HCT116 (cell line): ENCODE measurements at regions not wholly inside any gene's neighbourhood (a gene's known extent, or its start where the extent isn't known, plus 50 kb on each side); places are given as distances from the start of the nearest gene placed in this dataset.

Experiments used
- ATAC-seq: fragments of 200-7000 bp; cut with Tn5 transposase; 2 replicates; pipeline ENCODE4 v1.9.1; 2020; ENCODE audit warnings: mild to moderate bottlenecking, moderate library complexity
- BruUV-seq: library from RNA; stranded (reverse); fragments of 400-500 nt; replicated peaks from 2 replicates; lab custom pipeline; 2021; lab: Mats Ljungman, UMichigan
- CTCF ChIA-PET: fragments of 300-600 bp; sonication (Branson Sonifier 250); formaldehyde crosslinking; loops from one replicate; lab custom pipeline; 2021; ENCODE audit warnings: antibody characterized with exemption; lab: Charles Lee
- POLR2A ChIA-PET: fragments of 300-600, 350-600 bp; sonication (Branson Sonifier 250); formaldehyde crosslinking; loops from one replicate; lab custom pipeline; 2021; ENCODE audit warnings: antibody characterized with exemption; lab: Charles Lee
- RAD21 ChIA-PET, 2 experiments: fragments of 300-600 bp; sonication (Branson Sonifier 250); formaldehyde crosslinking; loops; one replicate each; lab custom pipeline; 2023; ENCODE audit warnings: low total read pairs in 2 of 2; ENCODE audit not compliant: uncharacterized antibody in 2 of 2, unreplicated experiment in 2 of 2, low non-redundant PET in 1 of 2; lab: Charles Lee
- DNase-seq: peaks from one replicate; pipeline ENCODE4 v3.0.0-alpha.2; 2010; ENCODE audit warnings: low read depth, low spot score
- H2AFZ ChIP-seq: fragments of 200-600 bp; shearing (Covaris generic), sonication (generic); 2 replicates; pipeline ENCODE4 v1.6.1; 2017; ENCODE audit warnings: low read depth, mixed run types, mixed read lengths, antibody characterized with exemption, low read length; ENCODE audit not compliant: poor library complexity, severe bottlenecking
- H3K27ac ChIP-seq: 2 replicates; pipeline ENCODE4 v1.5.1; 2012; ENCODE audit warnings: low read depth, low read length
- H3K27me3 ChIP-seq: fragments of 200-600 bp; sonication (generic); 2 replicates; pipeline ENCODE4 v1.6.1; 2016; ENCODE audit warnings: mixed run types, low read length, mixed read lengths; ENCODE audit not compliant: insufficient read depth
- H3K36me3 ChIP-seq, 2 experiments: fragments of 200-500 bp in 1 of 2; fragments of 200-600 bp in 1 of 2; sonication (Bioruptor generic) in 1 of 2; sonication (generic) in 1 of 2; 2 replicates each; pipeline versions ENCODE4 v1.5.1 to v1.6.1; 2014 to 2016; ENCODE audit warnings: low read length in 2 of 2, inconsistent platforms in 1 of 2, mixed read lengths in 1 of 2, mixed run types in 1 of 2; ENCODE audit not compliant: insufficient read depth in 2 of 2, control insufficient read depth in 1 of 2
- H3K4me1 ChIP-seq, 2 experiments: fragments of 200-600 bp in 1 of 2; sonication (generic) in 1 of 2; 2 replicates each; pipeline versions ENCODE4 v1.5.1 to v1.6.1; 2012 to 2017; ENCODE audit warnings: low read length in 2 of 2, inconsistent platforms in 1 of 2, mild to moderate bottlenecking in 1 of 2, mixed read lengths in 1 of 2, mixed run types in 1 of 2, moderate library complexity in 1 of 2; ENCODE audit not compliant: insufficient read depth in 2 of 2, control insufficient read depth in 1 of 2
- H3K4me2 ChIP-seq: fragments of 200-600 bp; sonication (generic); 2 replicates; pipeline ENCODE4 v1.6.1; 2017; ENCODE audit warnings: mixed run types, low read length, mixed read lengths
- H3K4me3 ChIP-seq, 2 experiments: fragments of 200-600 bp in 1 of 2; sonication (generic) in 1 of 2; replicated peaks in 1 of 2; 2 replicates each; pipeline ENCODE4 v1.5.1; 2011 to 2016; ENCODE audit warnings: low read length in 2 of 2, control low read depth in 1 of 2, low read depth in 1 of 2, mild to moderate bottlenecking in 1 of 2, mixed read lengths in 1 of 2, mixed run types in 1 of 2
- H3K79me2 ChIP-seq: fragments of 200-600 bp; sonication (generic); 2 replicates; pipeline ENCODE4 v1.6.1; 2017; ENCODE audit warnings: mild to moderate bottlenecking, mixed run types, low read length, moderate library complexity, mixed read lengths; ENCODE audit not compliant: insufficient read depth
- H3K9ac ChIP-seq: fragments of 200-600 bp; sonication (generic); 2 replicates; pipeline ENCODE4 v1.6.1; 2016; ENCODE audit warnings: low read length, mixed read lengths
- H3K9me2 ChIP-seq: fragments of 200-600 bp; sonication (generic), shearing (Covaris generic); 2 replicates; pipeline ENCODE4 v1.6.1; 2017; ENCODE audit warnings: mixed run types, mild to moderate bottlenecking, moderate library complexity; ENCODE audit not compliant: insufficient read depth
- H3K9me3 ChIP-seq, 2 experiments: fragments of 200-500 bp in 1 of 2; fragments of 200-600 bp in 1 of 2; sonication (Bioruptor generic) in 1 of 2; sonication (generic) in 1 of 2; 2 replicates each; pipeline ENCODE4 v1.6.1; 2014 to 2017; ENCODE audit warnings: low read length in 2 of 2, mixed read lengths in 2 of 2, inconsistent platforms in 1 of 2, low read depth in 1 of 2, mild to moderate bottlenecking in 1 of 2, mixed run types in 1 of 2, moderate library complexity in 1 of 2; ENCODE audit not compliant: control insufficient read depth in 1 of 2, insufficient read depth in 1 of 2
- H4K20me1 ChIP-seq: fragments of 200-600 bp; sonication (generic), shearing (Covaris generic); 2 replicates; pipeline ENCODE4 v1.6.1; 2017; ENCODE audit warnings: mixed run types, mild to moderate bottlenecking, moderate library complexity; ENCODE audit not compliant: insufficient read depth
- ATF3 ChIP-seq: IDR thresholded peaks from 2 replicates; pipeline ENCODE4 v1.6.1; 2012
- CBX3 ChIP-seq: IDR thresholded peaks from 2 replicates; pipeline ENCODE4 v1.6.1; 2012; ENCODE audit warnings: low read depth
- EZH2 ChIP-seq: fragments of 200-600 bp; sonication (generic); IDR thresholded peaks from 2 replicates; pipeline ENCODE4 v1.6.1; 2017; ENCODE audit warnings: antibody characterized with exemption, mixed run types
- POLR2AphosphoS5 ChIP-seq: IDR thresholded peaks from 2 replicates; pipeline ENCODE4 v1.6.1; 2011; ENCODE audit warnings: mild to moderate bottlenecking, low read depth, low read length, moderate library complexity
- REST ChIP-seq: IDR thresholded peaks from 2 replicates; pipeline ENCODE4 v1.6.1; 2012; ENCODE audit warnings: low read depth
- ZFX ChIP-seq: fragments of 450-650 bp; IDR thresholded peaks from 2 replicates; pipeline ENCODE4 v1.6.1; 2017
- intact Hi-C: fragments of 100-400 bp; cut with micrococcal nuclease; formaldehyde crosslinking; loops from 2 replicates; pipeline ENCODE4 v1.10.0; 2022
- TF ChIP-seq, protein P1 (sequence below), 3 experiments: fragments of 200-600 bp in 1 of 3; sonication (generic) in 1 of 3; IDR thresholded peaks in 2 of 3; conservative IDR thresholded peaks in 1 of 3; 2 replicates each; pipeline ENCODE4 v1.5.1; 2012 to 2017; ENCODE audit warnings: low read depth in 2 of 3, low read length in 2 of 3, antibody characterized with exemption in 1 of 3, borderline replicate concordance in 1 of 3, control low read depth in 1 of 3, mild to moderate bottlenecking in 1 of 3, mixed read lengths in 1 of 3, mixed run types in 1 of 3, moderate library complexity in 1 of 3; ENCODE audit not compliant: insufficient read depth in 1 of 3
- TF ChIP-seq, protein P2 (sequence below): IDR thresholded peaks from 2 replicates; pipeline ENCODE4 v1.6.1; 2011; ENCODE audit warnings: mild to moderate bottlenecking, low read length, moderate library complexity; ENCODE audit not compliant: insufficient replicate concordance; ENCODE audit errors: extremely low read depth

DNA sequence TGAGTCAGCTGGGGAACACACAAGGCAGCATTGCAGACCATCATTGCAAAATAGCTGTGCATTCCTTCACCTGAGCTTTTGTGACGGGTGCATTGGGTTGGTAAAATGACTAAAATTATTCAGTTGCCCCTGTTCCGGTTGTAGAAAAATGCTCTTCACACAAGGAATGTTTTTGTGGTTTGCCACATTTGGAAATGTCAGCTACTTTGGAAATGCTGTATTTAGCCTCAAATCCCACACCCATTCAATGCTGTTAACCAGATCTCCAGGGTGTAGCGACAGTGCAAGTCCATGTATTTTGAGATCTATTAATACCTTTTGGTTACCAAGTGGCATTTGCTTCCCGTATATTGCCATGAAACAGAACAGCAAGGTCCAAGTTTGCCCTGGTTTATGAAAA is 201.2 kb downstream of the FOXA2 start:
- intact Hi-C loops = no loop called here
- CTCF ChIA-PET = interaction anchor here (1.0 kb wide), 1 partner anchor 204 kb away, joined by 5 read pairs; no protein-coding TSS in a partner anchor
- ATAC-seq (no peak), DNase-seq (no peak)
- H3K27me3 ChIP-seq = no peaks in the 10 kb centered on the region
- no peak overlapping the region for H3K4me2 ChIP-seq
- H3K9ac ChIP-seq = no peak overlapping the region
- H3K9me2 ChIP-seq = no peaks in the 10 kb centered on the region
- no peak overlapping the region for H3K4me3 ChIP-seq
- BruUV-seq = no TSS peak
- H3K4me1 ChIP-seq = peaks cover 7 to 28% of the 10 kb centered on the region in 2 experiments
- POLR2A ChIA-PET = no interaction called here
- no peaks in the 10 kb centered on the region for H4K20me1 ChIP-seq
- RAD21 ChIA-PET = interaction anchor here in 1 of 2 experiments (1.0 kb wide), 1 partner anchor 302 kb away, joined by 3 read pairs; no protein-coding TSS in a partner anchor
- H3K36me3 ChIP-seq = no peaks in the 10 kb centered on the region
- H2AFZ ChIP-seq = no peak overlapping the region
- no peaks in the 10 kb centered on the region for H3K79me2 ChIP-seq
- no peak overlapping the region for H3K27ac ChIP-seq
- TF ChIP-seq ATF3 = no peak
- TF ChIP-seq, protein P1, sequence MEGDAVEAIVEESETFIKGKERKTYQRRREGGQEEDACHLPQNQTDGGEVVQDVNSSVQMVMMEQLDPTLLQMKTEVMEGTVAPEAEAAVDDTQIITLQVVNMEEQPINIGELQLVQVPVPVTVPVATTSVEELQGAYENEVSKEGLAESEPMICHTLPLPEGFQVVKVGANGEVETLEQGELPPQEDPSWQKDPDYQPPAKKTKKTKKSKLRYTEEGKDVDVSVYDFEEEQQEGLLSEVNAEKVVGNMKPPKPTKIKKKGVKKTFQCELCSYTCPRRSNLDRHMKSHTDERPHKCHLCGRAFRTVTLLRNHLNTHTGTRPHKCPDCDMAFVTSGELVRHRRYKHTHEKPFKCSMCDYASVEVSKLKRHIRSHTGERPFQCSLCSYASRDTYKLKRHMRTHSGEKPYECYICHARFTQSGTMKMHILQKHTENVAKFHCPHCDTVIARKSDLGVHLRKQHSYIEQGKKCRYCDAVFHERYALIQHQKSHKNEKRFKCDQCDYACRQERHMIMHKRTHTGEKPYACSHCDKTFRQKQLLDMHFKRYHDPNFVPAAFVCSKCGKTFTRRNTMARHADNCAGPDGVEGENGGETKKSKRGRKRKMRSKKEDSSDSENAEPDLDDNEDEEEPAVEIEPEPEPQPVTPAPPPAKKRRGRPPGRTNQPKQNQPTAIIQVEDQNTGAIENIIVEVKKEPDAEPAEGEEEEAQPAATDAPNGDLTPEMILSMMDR (IDR thresholded peaks at IDR 0.05 in 2 of 3, conservative IDR thresholded peaks at IDR 0.05 in 1 of 3; ENCODE audit: borderline replicate concordance in 1 of 3, insufficient read depth in 1 of 3, low read depth in 2 of 3, low read length in 2 of 3) = no peak
- no peak for TF ChIP-seq EZH2
- TF ChIP-seq, protein P2, sequence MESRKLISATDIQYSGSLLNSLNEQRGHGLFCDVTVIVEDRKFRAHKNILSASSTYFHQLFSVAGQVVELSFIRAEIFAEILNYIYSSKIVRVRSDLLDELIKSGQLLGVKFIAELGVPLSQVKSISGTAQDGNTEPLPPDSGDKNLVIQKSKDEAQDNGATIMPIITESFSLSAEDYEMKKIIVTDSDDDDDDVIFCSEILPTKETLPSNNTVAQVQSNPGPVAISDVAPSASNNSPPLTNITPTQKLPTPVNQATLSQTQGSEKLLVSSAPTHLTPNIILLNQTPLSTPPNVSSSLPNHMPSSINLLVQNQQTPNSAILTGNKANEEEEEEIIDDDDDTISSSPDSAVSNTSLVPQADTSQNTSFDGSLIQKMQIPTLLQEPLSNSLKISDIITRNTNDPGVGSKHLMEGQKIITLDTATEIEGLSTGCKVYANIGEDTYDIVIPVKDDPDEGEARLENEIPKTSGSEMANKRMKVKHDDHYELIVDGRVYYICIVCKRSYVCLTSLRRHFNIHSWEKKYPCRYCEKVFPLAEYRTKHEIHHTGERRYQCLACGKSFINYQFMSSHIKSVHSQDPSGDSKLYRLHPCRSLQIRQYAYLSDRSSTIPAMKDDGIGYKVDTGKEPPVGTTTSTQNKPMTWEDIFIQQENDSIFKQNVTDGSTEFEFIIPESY = no peak
- no peak for TF ChIP-seq ZFX
- TF ChIP-seq POLR2AphosphoS5 = no peak
- TF ChIP-seq REST = no peak
- no peak for TF ChIP-seq CBX3
- no peaks in the 10 kb centered on the region for H3K9me3 ChIP-seq
